Ishikawa (cell line): ENCODE measurements at regions not wholly inside any gene's neighbourhood (a gene's known extent, or its start where the extent isn't known, plus 50 kb on each side); places are given as distances from the start of the nearest gene placed in this dataset.
A peak's percentile ranks its signal among the peaks of the same experiment; 100 is the strongest.

Source experiments
- CEBPB ChIP-seq: IDR thresholded peaks from 2 replicates; pipeline ENCODE4 v1.6.1; 2012
- CREB1 ChIP-seq: IDR thresholded peaks from 2 replicates; pipeline ENCODE4 v1.6.1; 2012; ENCODE audit warnings: low read depth
- EGR1 ChIP-seq: IDR thresholded peaks from 2 replicates; pipeline ENCODE4 v1.6.1; 2012
- EP300 ChIP-seq: IDR thresholded peaks from 2 replicates; pipeline ENCODE4 v1.6.1; 2012; ENCODE audit warnings: borderline replicate concordance
- FOXM1 ChIP-seq: IDR thresholded peaks from 2 replicates; pipeline ENCODE4 v1.6.1; 2012; ENCODE audit warnings: low read depth, borderline replicate concordance
- NFIC ChIP-seq: IDR thresholded peaks from 2 replicates; pipeline ENCODE4 v1.6.1; 2012
- RAD21 ChIP-seq: IDR thresholded peaks from 2 replicates; pipeline ENCODE4 v1.6.1; 2012; ENCODE audit warnings: low read depth
- TAF1 ChIP-seq: IDR thresholded peaks from 2 replicates; pipeline ENCODE4 v1.6.1; 2012; ENCODE audit warnings: low read depth, mild to moderate bottlenecking
- TCF12 ChIP-seq: IDR thresholded peaks from 2 replicates; pipeline ENCODE4 v1.6.1; 2012; ENCODE audit warnings: low read depth
- TEAD4 ChIP-seq: IDR thresholded peaks from 2 replicates; pipeline ENCODE4 v1.6.1; 2012
- YY1 ChIP-seq: IDR thresholded peaks from 2 replicates; pipeline ENCODE4 v1.6.1; 2012; ENCODE audit warnings: low read depth
- ZBTB7A ChIP-seq: IDR thresholded peaks from 2 replicates; pipeline ENCODE4 v1.6.1; 2012; ENCODE audit warnings: low read depth
- TF ChIP-seq, protein P1 (sequence below): IDR thresholded peaks from 2 replicates; pipeline ENCODE4 v1.6.1; 2012
- TF ChIP-seq, protein P2 (sequence below): IDR thresholded peaks from 2 replicates; pipeline ENCODE4 v1.6.1; 2012; ENCODE audit warnings: low read depth, mild to moderate bottlenecking
- TF ChIP-seq, protein P3 (sequence below): IDR thresholded peaks from 2 replicates; pipeline ENCODE4 v1.6.1; 2012

DNA sequence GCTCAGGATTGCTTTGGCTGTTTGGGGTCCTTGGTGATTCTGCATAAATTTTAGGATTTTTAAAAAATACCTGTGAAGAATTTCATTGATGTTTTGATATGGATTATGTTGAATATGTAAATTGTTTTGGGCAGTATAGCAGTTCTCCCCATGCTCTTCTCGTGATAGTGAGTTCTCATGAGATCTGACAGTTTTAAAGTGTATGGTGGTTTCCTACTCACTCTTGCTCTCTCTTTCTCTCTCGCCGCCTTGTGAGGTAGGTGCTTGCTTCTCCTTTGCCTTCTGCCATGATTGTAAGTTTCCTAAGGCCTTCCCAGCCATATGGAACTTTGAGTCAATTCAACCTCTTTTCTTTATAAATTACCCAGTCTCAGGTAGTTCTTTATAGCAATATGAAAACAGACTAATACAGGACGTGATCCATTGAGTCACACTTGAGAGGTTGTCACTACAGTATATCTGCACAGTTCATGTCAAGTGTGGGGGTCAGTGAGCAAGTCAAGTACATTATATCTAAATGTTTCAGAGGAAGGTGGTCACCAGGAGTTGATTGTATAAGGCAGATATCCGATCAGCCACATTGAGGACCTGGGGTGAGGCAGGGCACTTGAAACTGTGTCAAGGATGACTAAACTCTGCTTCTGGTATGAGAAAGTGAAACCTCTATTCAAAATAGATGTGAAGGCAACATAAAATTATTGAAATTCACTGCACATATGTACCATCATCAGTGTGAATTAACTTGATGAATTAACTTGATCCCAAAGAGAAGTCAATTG, 70.7 kb upstream of the CCDC179 start:
- TF ChIP-seq TAF1 (no peak), NFIC (no peak), FOXM1 (no peak), EGR1 (no peak), TEAD4 (no peak), CREB1 (no peak), EP300 (no peak), CEBPB (no peak), TCF12 (no peak), YY1 (no peak), ZBTB7A (no peak)
- TF ChIP-seq, protein P1, sequence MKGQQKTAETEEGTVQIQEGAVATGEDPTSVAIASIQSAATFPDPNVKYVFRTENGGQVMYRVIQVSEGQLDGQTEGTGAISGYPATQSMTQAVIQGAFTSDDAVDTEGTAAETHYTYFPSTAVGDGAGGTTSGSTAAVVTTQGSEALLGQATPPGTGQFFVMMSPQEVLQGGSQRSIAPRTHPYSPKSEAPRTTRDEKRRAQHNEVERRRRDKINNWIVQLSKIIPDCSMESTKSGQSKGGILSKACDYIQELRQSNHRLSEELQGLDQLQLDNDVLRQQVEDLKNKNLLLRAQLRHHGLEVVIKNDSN, result no peak
- TF ChIP-seq, protein P2, sequence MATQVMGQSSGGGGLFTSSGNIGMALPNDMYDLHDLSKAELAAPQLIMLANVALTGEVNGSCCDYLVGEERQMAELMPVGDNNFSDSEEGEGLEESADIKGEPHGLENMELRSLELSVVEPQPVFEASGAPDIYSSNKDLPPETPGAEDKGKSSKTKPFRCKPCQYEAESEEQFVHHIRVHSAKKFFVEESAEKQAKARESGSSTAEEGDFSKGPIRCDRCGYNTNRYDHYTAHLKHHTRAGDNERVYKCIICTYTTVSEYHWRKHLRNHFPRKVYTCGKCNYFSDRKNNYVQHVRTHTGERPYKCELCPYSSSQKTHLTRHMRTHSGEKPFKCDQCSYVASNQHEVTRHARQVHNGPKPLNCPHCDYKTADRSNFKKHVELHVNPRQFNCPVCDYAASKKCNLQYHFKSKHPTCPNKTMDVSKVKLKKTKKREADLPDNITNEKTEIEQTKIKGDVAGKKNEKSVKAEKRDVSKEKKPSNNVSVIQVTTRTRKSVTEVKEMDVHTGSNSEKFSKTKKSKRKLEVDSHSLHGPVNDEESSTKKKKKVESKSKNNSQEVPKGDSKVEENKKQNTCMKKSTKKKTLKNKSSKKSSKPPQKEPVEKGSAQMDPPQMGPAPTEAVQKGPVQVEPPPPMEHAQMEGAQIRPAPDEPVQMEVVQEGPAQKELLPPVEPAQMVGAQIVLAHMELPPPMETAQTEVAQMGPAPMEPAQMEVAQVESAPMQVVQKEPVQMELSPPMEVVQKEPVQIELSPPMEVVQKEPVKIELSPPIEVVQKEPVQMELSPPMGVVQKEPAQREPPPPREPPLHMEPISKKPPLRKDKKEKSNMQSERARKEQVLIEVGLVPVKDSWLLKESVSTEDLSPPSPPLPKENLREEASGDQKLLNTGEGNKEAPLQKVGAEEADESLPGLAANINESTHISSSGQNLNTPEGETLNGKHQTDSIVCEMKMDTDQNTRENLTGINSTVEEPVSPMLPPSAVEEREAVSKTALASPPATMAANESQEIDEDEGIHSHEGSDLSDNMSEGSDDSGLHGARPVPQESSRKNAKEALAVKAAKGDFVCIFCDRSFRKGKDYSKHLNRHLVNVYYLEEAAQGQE, result no peak
- TF ChIP-seq, protein P3, sequence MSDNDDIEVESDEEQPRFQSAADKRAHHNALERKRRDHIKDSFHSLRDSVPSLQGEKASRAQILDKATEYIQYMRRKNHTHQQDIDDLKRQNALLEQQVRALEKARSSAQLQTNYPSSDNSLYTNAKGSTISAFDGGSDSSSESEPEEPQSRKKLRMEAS, result no peak

DNA sequence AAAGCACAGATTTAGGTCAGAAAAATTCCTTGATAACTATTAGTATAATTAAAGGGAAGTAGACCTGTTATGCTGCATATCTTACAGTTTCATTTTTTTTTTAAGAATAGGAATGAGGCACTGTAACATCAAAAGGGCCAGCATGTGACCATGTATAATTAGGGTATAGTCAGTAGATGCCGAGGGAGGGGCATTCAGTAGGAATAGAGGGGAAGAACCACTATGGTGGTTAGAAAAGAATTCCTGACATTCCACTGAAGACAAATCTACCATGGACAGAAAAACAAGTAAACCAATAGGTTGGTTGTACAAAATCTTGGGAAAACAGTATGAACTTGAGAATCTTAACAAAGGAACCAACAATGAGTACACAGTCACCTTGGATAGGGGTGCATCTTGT, 78.4 kb upstream of the CCDC179 start:
- TF ChIP-seq TEAD4, result no peak
- no peak for TF ChIP-seq ZBTB7A
- no peak for TF ChIP-seq EP300
- TF ChIP-seq NFIC, result no peak
- no peak for TF ChIP-seq CREB1

DNA sequence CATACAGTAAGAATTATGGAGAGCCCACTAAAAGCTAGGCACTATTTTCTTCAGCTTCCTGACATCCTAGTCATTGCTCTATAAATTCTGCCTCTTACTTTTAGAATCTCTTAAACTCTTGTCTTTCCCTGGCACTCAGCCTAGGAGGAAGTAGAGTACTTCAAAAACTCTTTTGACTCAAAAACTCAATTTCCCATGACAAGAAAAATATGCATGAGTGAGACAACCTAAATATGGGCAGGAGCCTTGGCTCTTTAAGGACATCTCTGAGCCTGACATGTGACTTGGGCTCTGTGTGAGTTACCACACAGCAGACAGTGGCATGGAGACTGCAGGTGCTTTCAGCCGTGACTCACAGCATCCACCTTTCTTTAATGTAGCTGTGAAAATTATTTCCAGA, 97.5 kb upstream of the CCDC179 start:
- TF ChIP-seq TAF1, result no peak
- TF ChIP-seq EP300, result no peak
- TF ChIP-seq FOXM1, result no peak
- TF ChIP-seq, protein P3, result no peak
- no peak for TF ChIP-seq CEBPB
- TF ChIP-seq, protein P2, result no peak

DNA sequence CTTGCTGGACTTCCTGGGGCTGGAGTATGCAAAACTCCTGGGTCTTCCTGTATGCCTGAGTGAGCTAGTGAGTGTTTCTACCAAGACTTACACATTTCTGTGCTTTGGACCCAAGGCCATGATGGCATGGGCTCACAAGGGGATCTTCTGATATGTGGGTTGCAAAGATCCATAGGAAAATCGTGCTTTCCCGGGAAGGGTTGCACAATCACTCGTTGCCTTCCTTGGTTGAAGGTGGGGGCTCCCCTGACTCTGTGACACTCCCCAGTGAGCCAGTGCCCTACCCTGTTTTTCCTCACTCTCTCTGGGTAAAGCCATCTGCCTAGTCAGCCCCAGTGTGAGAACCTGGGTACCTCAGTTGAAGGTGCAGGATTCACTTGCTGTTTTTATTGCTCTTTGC, 114.0 kb upstream of the CCDC179 start:
- TF ChIP-seq RAD21, result no peak
- no peak for TF ChIP-seq EGR1
- no peak for TF ChIP-seq TEAD4
- TF ChIP-seq TAF1, result no peak
- no peak for TF ChIP-seq ZBTB7A
- TF ChIP-seq FOXM1, result no peak
- TF ChIP-seq, protein P2, result no peak
- TF ChIP-seq CREB1, result no peak

DNA sequence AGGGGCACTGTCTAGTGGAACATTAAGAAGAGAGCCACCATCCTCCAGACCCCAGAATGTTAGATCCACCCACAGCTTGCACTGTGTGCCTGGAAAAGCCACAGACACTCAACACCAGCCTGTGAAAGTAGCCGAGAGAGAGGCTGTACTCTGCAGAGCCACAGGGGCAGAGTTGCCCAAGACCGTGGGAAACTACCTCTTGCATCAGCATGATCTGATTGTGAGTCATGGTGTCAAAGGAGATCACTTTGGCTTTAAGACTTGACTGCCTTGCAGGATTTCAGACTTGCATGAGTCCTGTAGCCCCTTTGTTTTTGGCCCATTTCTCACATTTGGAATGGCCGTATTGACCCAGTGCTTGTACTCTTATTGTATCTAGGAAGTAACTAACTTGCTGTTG, 115.9 kb upstream of the CCDC179 start:
- TF ChIP-seq, protein P3, result no peak
- 0 out of 2 replicates have a peak, but pooled peaks have one; percentile 6 for TF ChIP-seq CEBPB

DNA sequence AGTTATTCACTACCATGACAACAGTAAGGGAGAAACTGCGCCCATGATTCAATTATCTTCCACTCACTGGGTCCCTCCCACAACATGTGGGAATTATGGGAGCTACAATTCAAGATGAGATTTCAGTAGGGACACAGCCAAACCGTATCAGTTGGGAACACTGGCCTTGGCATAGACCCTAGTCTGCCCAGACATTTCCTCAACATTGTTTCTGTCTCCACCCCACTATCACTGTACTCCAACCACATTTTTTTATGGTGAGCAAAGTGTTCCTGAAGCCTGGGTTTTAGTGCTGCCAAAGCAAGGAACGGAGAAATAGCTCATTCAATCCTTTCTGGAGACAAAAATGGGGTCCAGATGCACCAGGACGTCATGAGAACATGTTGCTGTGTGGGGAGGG, 122.6 kb upstream of the CCDC179 start:
- no peak for TF ChIP-seq ZBTB7A
- no peak for TF ChIP-seq TCF12
- TF ChIP-seq EGR1, result no peak
- TF ChIP-seq CREB1, result no peak
- no peak for TF ChIP-seq RAD21
- TF ChIP-seq YY1, result no peak
- TF ChIP-seq NFIC, result no peak
- TF ChIP-seq TAF1, result no peak
- no peak for TF ChIP-seq CEBPB
